Mesothelial cell of epicardium (in vitro differentiated cells): ENCODE measurements at regions not wholly inside any gene's neighbourhood (a gene's known extent, or its start where the extent isn't known, plus 50 kb on each side); places are given as distances from the start of the nearest gene placed in this dataset.

Source experiments
- DNase-seq, 2 experiments: peaks; one replicate each; pipeline ENCODE4 v3.0.0; 2021; ENCODE audit warnings: low spot score in 2 of 2; ENCODE audit not compliant: unreplicated experiment in 2 of 2
- H3K27ac Mint-ChIP-seq: 2 replicates; pipeline ENCODE4 v1.8.0; 2021; ENCODE audit warnings: mixed read lengths
- H3K27me3 Mint-ChIP-seq: 2 replicates; pipeline ENCODE4 v1.8.0; 2021; ENCODE audit warnings: low read depth, mixed read lengths
- H3K36me3 Mint-ChIP-seq: 2 replicates; pipeline ENCODE4 v1.8.0; 2021; ENCODE audit warnings: mixed read lengths
- H3K4me1 Mint-ChIP-seq: 2 replicates; pipeline ENCODE4 v1.8.0; 2021; ENCODE audit warnings: mixed read lengths
- H3K4me3 Mint-ChIP-seq: 2 replicates; pipeline ENCODE4 v1.8.0; 2021; ENCODE audit warnings: mild to moderate bottlenecking, moderate library complexity, mixed read lengths
- H3K9me3 Mint-ChIP-seq: 2 replicates; pipeline ENCODE4 v1.8.0; 2021; ENCODE audit warnings: mixed read lengths
- TF ChIP-seq, protein P1 (sequence below): fragments of 200-600 bp; sonication (generic); IDR thresholded peaks from one replicate; pipeline ENCODE4 v1.5.0; 2021; ENCODE audit warnings: antibody characterized with exemption; ENCODE audit not compliant: unreplicated experiment

DNA sequence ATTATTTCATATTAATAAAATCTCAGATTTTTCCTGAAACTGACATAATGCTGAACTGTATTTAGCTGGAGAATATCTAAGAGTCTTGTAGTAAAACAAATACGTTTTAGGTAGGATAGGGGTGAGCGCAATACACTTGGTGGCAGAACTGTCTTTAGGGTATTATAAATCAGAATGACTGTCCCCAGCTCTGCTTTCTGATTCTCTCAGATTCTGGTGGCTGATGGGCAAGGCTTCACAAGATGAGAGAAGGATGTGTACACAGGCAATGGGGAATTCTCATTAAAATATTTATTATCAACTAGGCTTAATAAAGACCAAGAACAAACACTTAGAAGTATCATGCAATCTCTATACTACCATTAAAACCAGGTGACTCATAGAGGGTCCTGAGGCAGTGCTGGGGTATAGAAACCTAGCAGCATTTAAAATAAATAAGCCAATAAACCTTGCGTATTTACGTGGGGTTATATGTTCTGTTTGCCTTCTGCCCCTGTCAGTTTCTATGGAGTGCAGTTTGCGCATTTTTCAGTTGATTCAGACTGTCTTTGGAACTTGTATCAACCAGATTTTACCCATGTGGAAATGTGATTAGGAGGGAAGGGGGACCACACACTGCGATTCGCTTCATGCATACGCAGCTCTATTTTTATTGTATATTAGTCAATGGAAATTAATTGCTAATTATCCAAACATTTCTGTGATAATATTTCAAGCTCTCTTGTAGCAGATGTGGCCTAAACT is 1150.7 kb upstream of the WWC1 start:
- no peak overlapping the region for H3K4me3 Mint-ChIP-seq
- peaks cover 7% of the 10 kb centered on the region for H3K36me3 Mint-ChIP-seq
- TF ChIP-seq, protein P1, sequence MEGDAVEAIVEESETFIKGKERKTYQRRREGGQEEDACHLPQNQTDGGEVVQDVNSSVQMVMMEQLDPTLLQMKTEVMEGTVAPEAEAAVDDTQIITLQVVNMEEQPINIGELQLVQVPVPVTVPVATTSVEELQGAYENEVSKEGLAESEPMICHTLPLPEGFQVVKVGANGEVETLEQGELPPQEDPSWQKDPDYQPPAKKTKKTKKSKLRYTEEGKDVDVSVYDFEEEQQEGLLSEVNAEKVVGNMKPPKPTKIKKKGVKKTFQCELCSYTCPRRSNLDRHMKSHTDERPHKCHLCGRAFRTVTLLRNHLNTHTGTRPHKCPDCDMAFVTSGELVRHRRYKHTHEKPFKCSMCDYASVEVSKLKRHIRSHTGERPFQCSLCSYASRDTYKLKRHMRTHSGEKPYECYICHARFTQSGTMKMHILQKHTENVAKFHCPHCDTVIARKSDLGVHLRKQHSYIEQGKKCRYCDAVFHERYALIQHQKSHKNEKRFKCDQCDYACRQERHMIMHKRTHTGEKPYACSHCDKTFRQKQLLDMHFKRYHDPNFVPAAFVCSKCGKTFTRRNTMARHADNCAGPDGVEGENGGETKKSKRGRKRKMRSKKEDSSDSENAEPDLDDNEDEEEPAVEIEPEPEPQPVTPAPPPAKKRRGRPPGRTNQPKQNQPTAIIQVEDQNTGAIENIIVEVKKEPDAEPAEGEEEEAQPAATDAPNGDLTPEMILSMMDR = no peak
- DNase-seq = no peak
- no peak overlapping the region for H3K27ac Mint-ChIP-seq
- H3K27me3 Mint-ChIP-seq = no peaks in the 10 kb centered on the region
- peaks cover 8% of the 10 kb centered on the region for H3K9me3 Mint-ChIP-seq
- no peaks in the 10 kb centered on the region for H3K4me1 Mint-ChIP-seq

DNA sequence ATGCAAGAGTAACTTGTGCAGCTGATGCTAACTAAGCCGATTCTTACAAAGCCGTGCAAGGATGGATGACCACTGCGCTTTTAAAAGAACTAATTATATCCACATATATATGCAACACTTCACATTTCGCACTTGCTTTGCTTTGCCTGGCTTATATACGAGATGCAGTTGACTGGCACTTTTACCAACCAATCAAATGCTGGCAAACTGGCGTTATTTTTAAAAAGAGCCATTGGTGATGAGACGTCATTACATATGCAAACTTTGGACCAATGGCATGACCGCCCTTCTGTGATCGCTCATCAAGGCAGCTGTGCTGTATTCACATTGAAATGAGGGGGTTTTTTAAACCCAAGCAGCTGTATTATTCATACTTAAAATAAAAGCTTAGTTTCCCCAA is 1147.7 kb upstream of the WWC1 start:
- Mint-ChIP-seq H3K36me3 (no peaks in the 10 kb centered on the region), H3K4me3 (no peak overlapping the region), H3K27me3 (no peaks in the 10 kb centered on the region), H3K9me3 (no peaks in the 10 kb centered on the region), H3K27ac (no peak overlapping the region), H3K4me1 (peaks cover 4% of the 10 kb centered on the region)
- DNase-seq = no peak
- TF ChIP-seq, protein P1 = no peak

DNA sequence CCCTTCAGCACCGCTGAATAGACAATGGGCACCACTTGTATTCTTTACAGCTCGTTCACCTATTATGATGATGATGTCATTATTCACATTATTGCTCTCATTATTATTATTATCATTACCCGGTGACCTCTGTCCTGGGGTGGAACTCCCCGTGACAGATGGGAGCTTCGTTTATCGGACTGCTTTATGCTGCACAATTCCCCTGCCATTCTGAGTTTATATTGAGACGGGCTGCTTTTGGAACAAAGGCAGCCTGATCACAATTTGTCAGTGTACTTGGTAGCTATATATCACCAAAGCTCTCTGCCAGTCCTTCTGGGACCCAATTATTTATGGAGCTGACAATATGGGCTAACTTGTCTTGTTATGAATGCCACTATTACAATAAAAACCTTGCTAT is 1145.6 kb upstream of the WWC1 start:
- H3K27ac Mint-ChIP-seq = no peak overlapping the region
- no peaks in the 10 kb centered on the region for H3K36me3 Mint-ChIP-seq
- no peak for DNase-seq

DNA sequence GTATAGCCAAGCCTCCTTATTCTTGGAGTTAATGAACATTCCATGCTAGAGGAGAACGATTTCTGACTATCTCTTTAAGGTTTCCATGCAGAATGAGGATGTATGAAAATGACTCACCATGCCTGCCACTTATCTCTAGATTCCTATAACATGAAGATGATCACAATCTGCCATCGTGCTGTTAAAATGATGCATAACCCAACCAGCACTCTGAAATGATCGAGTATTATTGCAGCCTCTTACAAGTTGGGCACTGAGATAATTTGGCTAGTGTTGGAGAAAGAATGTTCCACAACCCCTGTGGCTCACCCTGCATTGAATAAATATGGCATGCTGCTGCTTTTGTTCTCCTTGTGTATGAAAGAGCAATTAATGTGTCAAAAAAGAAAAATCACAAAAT is 1143.6 kb upstream of the WWC1 start:
- DNase-seq = no peak
- TF ChIP-seq, protein P1 = no peak
- H3K27me3 Mint-ChIP-seq = no peaks in the 10 kb centered on the region
- no peak overlapping the region for H3K4me3 Mint-ChIP-seq
- no peaks in the 10 kb centered on the region for H3K9me3 Mint-ChIP-seq
- no peak overlapping the region for H3K27ac Mint-ChIP-seq
- no peaks in the 10 kb centered on the region for H3K36me3 Mint-ChIP-seq
- peaks cover 4% of the 10 kb centered on the region for H3K4me1 Mint-ChIP-seq

More for the DNA sequence above, 1145.6 kb upstream of the WWC1 start:
- Mint-ChIP-seq H3K9me3 (no peaks in the 10 kb centered on the region), H3K4me3 (no peak overlapping the region), H3K4me1 (peaks cover 4% of the 10 kb centered on the region), H3K27me3 (no peaks in the 10 kb centered on the region)
- TF ChIP-seq, protein P1 = no peak

DNA sequence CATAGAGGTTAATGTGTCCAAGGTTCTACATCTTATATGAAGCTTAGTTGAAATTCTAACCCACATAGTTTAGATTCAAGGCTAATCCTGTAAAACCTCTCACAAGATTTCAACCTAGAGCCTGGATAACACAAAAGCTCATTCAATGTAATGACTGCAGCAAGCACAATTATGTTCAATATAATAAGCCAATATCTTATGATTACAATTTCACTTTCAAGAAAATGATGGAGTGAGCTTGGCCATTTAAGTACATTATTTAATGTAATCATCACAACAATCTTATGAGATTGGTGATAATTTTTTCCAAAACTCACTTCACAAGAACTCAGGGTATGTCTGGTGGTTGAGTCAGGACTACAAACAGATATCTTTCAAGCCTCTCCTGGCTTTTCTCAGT is 1140.8 kb upstream of the WWC1 start:
- Mint-ChIP-seq H3K4me3 (no peak overlapping the region), H3K36me3 (no peaks in the 10 kb centered on the region), H3K27ac (no peak overlapping the region), H3K27me3 (peaks cover 3% of the 10 kb centered on the region), H3K9me3 (no peaks in the 10 kb centered on the region), H3K4me1 (peaks cover 4% of the 10 kb centered on the region)
- DNase-seq = no peak
- TF ChIP-seq, protein P1 = no peak
